ENCODE measurements at regions not wholly inside any gene's neighbourhood (a gene's known extent, or its start where the extent isn't known, plus 50 kb on each side); places are given as distances from the start of the nearest gene placed in this dataset.

DNA sequence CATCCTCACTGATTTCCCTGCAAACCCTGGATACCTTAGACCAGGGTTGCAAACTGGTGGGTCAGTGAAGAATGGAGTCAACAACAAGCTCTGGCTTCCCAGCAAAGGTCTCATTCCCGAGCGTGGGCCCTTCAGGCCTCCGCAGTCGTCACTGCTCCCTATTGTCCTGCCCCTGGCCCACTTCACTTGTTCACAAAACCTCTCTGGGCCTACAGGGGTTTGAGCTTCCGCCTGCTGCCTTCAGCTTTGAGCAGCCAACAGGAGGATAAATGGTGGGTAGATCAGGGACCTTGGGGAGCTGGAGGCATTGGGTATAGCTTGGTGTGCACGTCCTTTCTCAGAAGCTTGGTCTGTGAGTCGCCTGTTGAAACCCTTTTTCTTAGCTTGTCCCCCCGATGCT, 148.8 kb downstream of the KATNIP start:
- TF ChIP-seq GATA2 (IDR thresholded peaks at IDR 0.05; ENCODE audit: low read depth, low read length) (no peak), GATA3 (IDR thresholded peaks at IDR 0.05; ENCODE audit: low read depth, low read length) (no peak)
